ENCODE measurements at regions not wholly inside any gene's neighbourhood (a gene's known extent, or its start where the extent isn't known, plus 50 kb on each side); places are given as distances from the start of the nearest gene placed in this dataset.

- TF ChIP-seq POLR2A (IDR thresholded peaks at IDR 0.05; ENCODE audit: low read length) (no peak), GATA1 (IDR thresholded peaks at IDR 0.05; ENCODE audit: low read depth, low read length) (no peak)
Observed at GRCh38 chr13:40377783-40378182, 288.7 kb downstream of the FOXO1 start.

Data from erythroblast (primary cell).